GM12873 (cell line): ENCODE measurements at regions not wholly inside any gene's neighbourhood (a gene's known extent, or its start where the extent isn't known, plus 50 kb on each side); places are given as distances from the start of the nearest gene placed in this dataset.

Experiments
- TF ChIP-seq, protein P1 (sequence below): IDR thresholded peaks from 2 replicates; pipeline ENCODE4 v1.5.1; 2012; ENCODE audit warnings: low read depth, mild to moderate bottlenecking, moderate library complexity, low read length, control low read depth; ENCODE audit not compliant: insufficient read depth; ENCODE audit errors: missing control alignments

DNA sequence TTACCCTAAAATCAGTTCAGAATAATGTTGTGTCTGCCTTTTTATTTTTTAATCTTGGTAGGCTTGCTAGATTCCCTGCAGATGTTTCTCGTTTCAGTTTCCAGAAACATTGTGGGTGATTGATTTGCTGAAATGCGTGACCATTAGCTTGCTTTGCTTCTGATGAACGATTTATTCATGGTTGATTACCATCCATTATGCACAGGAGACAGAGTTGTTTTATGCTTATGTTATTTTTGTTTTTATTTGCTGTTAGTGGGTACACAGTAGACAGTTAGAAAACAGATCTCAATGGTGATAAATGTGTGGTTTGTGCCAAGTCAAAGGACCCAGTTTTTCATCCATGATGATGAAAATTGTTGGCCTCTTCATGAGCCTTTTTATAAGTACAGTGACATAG lies 455.6 kb upstream of the BOD1L1 start:
- TF ChIP-seq, protein P1, sequence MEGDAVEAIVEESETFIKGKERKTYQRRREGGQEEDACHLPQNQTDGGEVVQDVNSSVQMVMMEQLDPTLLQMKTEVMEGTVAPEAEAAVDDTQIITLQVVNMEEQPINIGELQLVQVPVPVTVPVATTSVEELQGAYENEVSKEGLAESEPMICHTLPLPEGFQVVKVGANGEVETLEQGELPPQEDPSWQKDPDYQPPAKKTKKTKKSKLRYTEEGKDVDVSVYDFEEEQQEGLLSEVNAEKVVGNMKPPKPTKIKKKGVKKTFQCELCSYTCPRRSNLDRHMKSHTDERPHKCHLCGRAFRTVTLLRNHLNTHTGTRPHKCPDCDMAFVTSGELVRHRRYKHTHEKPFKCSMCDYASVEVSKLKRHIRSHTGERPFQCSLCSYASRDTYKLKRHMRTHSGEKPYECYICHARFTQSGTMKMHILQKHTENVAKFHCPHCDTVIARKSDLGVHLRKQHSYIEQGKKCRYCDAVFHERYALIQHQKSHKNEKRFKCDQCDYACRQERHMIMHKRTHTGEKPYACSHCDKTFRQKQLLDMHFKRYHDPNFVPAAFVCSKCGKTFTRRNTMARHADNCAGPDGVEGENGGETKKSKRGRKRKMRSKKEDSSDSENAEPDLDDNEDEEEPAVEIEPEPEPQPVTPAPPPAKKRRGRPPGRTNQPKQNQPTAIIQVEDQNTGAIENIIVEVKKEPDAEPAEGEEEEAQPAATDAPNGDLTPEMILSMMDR, result no peak

DNA sequence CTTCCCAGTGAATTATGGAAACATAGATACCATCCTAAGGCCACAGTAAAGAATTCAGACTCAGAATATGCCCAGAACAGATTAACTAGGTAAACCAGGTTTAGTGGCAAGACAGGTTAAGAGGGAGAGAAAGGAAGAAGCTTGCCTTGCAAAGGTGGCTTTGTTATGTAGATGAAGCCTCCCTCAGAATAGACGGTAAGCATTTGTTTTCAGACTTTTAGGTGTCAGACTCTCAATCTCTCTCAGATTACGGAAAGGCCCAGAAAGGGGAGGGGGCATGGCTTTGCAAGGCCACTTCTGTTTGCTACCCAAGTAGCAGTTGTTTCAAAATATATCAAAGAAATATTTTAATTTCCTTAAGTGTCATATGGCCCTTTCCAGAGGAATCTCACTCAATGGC lies 457.1 kb upstream of the BOD1L1 start:
- TF ChIP-seq, protein P1, result no peak

DNA sequence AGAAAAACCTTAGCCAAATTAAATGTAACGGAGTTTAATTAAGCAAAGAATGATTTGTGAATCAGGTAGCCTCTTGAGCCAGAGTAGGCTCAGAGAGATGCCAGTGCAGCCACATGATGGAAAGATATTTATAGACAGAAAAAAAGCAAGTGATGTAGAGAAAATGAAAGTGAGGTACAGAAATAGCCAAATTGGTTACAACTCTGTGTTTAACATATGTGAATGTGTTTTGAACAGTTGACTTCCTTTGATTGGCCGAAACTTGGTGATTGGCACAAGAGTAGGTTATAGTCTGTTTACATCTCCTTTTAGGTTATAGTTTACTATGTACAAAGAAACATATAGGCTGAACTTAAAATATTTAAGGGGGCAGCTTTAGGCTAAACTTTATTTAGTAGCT lies 459.9 kb upstream of the BOD1L1 start:
- TF ChIP-seq, protein P1, result no peak

DNA sequence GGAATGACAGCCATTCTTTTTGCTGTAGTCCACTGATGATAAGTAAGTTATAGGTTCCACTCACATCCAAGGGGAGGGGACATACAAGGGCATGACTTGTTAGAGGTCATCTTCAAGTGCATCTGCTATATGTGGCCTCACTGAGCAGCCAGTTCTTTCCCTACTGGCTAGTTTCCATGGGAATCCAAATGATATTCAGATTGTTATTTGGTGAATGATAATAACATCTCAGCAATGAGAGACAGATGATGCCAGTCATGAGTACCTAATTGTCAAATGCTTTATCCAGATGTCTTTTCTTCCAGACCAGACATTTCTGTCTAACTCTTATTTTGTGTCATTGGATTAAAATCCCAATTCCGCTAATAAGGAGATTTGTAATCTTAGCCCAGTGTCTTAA lies 460.4 kb upstream of the BOD1L1 start:
- TF ChIP-seq, protein P1, result no peak

DNA sequence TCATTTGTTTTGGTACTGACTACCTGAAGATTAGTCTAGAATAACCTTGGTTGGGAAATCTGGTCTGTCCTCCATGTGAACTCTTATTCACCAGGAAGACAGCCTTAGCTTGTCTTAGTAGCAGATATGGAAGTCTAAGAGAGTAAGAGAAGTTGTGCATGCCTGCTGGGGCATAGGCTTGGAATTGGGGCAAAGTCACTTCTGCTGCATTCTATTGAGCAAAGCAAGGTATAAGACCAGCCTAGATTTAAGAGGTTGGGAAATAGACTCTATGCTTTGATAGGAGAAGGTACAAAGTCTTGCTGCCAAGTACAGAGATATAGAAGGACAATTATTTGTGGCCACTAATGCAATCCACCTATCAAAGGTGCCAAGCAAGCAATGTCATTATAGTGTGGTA lies 464.0 kb upstream of the BOD1L1 start:
- TF ChIP-seq, protein P1, result no peak

DNA sequence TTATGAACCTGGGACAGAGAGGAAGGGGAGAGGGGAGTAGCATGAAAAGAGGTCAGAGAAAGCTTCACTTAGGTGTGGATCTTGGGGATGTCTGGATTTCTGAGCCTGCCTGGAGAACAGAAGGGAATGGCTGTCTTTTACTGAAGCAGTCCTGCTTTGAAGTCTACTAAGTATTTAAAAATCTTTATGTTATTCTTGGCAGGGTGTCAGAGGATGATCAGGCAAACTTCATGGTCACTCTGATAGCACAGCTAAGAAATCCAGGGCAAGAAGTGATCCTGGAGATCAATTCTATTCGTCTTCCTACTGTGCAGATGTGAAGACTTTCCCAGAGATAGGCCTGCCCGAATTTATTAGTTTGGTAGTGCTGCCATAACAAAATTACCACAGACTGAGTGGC lies 464.4 kb upstream of the BOD1L1 start:
- TF ChIP-seq, protein P1, result no peak

DNA sequence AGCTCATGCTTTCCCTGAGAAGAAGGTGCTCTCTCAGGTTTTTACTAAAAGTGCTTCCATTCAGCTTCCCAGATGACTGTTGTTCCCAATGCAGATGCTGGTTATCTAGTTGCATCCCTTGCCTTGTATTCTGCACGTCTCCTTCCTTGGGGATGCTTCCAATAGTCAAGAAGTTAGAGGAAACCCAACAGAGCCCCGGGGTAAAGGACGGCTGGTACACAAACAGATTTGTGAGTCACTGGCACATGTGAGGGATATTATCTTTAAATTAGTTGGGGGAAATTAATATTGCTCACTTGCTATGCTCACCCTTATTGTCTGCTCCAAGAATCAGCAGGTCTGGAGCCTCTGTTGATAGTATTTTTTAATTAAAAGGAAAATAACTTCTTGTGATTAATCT lies 465.2 kb upstream of the BOD1L1 start:
- TF ChIP-seq, protein P1, result no peak
